Gastrocnemius medialis (tissue), 4 donors: ENCODE measurements at regions not wholly inside any gene's neighbourhood (a gene's known extent, or its start where the extent isn't known, plus 50 kb on each side); places are given as distances from the start of the nearest gene placed in this dataset.
"Not testable (repeated sequence)": the region's sequence is repeated elsewhere in the genome, so short reads cannot be mapped to it uniquely, and the experiment has no call there.

Experiments used
- CTCF ChIP-seq, 5 experiments: fragments of 450-650 bp in 3 of 5; fragments of 200-600 bp in 2 of 5; sonication (generic) in 2 of 5; IDR thresholded peaks in 4 of 5; conservative IDR thresholded peaks in 1 of 5; 1 replicate in 4 of 5; 2 replicates in 1 of 5; pipeline ENCODE4 v1.5.1; 2016 to 2019; ENCODE audit warnings: antibody characterized with exemption in 5 of 5, mild to moderate bottlenecking in 3 of 5, moderate library complexity in 3 of 5
- POLR2A ChIP-seq, 2 donors: fragments of 450-650 bp; IDR thresholded peaks; one replicate each; pipeline ENCODE4 v1.6.1; 2017; ENCODE audit warnings: antibody characterized with exemption in 2 of 2, mild to moderate bottlenecking in 2 of 2, moderate library complexity in 2 of 2

GRCh38 chr3:145263458-145263857 lies 897.5 kb downstream of the PLOD2 start:
- not testable (repeated sequence) for TF ChIP-seq CTCF (IDR thresholded peaks at IDR 0.05 in 4 of 5, conservative IDR thresholded peaks at IDR 0.05 in 1 of 5); POLR2A (IDR thresholded peaks at IDR 0.05)
